Islet precursor cell (in vitro differentiated cells): ENCODE measurements at regions not wholly inside any gene's neighbourhood (a gene's known extent, or its start where the extent isn't known, plus 50 kb on each side); places are given as distances from the start of the nearest gene placed in this dataset.
"Not testable (repeated sequence)": the region's sequence is repeated elsewhere in the genome, so short reads cannot be mapped to it uniquely, and the experiment has no call there.

Experiments used
- DNase-seq: peaks from one replicate; pipeline ENCODE4 v3.0.0-alpha.2; 2018

DNA sequence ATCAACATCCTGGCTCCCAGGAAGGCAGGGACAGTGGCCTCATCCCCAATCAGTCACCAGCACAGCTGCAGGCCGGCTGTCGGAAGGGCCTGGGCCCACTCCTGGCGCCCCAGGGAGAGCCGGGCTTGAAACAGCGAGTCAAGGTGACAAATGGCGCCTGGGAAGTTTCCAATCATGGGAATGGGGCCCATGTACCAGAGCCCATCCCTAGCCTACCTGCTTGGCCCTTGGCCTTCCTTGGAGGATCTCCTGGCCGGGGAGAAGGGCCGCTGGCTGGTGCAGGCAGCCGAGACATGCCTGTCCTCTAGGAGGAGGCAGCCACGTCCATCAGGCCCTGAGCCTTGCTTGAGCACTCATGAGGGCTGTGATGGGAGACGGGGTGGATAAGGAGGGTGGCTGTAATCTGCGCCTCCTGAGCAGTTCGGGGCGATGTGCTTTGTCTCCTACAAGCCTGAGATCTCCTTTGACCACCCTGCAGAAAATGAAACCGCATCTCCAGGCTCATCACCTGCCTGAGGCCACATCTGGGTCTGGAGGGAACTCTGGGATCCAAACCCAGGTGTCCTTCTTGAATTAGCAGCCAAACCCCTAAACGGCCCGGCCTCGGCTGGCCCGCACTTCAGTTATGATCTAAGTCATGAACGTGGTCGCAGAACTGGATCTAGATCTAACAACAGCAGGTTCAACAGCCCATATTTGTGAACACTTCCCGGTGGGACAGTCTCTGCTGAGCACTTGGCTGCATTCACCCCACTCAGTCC lies 862.0 kb downstream of the TBC1D22A start:
- DNase-seq = no peak

GRCh38 chr22:47623763-47624148 lies 861.3 kb downstream of the TBC1D22A start:
- DNase-seq = no peak

DNA sequence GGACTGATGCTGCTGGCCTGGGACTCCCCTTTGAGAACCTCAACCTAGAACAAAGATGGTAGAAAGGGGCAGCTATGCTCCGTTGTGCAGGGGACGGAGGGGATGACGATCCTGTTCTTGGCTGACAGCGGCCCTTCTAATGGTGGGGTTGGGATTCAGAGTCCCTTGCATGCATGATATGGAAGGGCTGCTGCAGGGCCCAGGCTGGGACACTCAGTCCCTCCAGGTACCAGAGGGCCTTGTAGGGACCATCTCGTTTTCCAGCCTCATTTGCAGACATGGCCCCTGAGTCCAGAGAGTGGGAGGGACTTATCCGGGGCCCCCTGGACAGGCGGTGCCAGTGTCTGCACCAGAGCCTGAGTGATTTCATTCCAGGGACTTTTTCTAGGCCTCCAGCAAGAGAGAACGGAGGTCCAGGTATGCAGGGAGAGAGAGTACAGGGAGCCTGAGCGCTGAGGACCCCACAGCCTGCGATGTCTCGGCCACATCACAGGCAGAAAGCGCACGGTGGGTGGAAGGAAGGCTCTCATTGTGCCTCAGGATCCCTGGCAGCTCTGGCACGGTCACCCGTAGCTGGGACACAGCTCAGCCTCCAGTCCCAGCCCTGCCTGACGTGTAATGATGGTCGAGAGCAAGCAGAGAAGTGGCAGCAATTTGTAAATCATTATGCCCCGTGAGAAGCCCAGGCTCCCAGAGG lies 860.8 kb downstream of the TBC1D22A start:
- no peak for DNase-seq

DNA sequence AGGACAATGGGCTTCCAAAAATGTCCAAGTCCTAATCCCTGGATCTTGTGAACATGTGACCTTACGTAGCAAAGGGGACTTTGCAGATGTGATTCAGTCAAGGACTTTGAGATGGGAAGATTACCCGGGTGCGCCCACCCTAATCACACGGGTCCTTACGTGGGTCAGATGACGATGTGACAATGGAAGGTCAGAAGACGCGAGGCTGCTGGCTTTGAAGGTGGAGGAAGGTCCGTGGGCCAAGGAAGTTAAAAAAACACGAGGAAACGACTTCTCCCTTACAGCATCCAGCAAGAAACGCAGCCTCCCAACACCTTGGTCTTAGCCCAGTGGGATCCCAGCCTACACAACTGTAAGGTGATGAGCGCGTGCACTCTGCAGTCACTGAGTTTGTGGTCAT lies 860.1 kb downstream of the TBC1D22A start:
- DNase-seq = no peak

DNA sequence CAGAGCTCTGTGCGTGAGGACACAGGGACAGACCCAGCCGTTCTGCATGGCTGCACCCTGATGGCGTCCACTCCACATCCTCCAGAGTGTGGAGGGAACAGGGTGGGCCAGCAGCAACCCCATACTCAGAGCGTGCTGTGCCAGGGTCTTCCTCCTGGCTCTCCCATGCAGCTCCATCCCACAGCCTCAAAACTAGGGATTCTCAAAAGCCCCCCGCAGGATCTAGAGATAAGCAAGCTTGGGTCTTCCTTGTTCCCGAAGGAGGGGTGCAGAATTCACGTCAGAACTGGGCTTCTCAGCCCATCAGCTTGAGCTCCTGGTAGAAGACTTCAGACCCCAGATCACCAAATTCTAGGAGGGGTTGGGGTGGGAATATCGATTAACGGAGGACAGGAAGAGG lies 858.8 kb downstream of the TBC1D22A start:
- no peak for DNase-seq

DNA sequence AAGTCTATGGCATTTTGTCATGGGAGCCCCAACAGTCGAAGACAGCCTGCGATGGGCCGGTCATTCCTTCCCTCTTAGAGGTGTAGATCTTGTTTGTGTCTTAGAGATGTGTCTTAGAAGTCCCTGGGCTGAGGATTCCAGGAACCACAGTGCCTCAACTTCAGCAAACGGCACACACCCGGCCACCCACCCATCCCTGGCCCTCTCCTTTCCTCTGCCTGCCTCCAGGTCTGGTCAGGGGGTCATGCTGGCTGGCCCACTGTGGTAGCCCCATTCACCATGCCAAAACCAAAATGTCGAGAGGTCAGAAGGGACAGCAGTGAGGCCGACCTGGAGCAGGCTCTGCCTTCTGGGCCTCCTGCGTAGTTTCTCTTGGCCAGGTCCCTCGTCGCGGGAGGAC lies 857.9 kb downstream of the TBC1D22A start:
- DNase-seq = no peak

GRCh38 chr22:47619631-47620030 lies 857.2 kb downstream of the TBC1D22A start:
- DNase-seq = no peak

DNA sequence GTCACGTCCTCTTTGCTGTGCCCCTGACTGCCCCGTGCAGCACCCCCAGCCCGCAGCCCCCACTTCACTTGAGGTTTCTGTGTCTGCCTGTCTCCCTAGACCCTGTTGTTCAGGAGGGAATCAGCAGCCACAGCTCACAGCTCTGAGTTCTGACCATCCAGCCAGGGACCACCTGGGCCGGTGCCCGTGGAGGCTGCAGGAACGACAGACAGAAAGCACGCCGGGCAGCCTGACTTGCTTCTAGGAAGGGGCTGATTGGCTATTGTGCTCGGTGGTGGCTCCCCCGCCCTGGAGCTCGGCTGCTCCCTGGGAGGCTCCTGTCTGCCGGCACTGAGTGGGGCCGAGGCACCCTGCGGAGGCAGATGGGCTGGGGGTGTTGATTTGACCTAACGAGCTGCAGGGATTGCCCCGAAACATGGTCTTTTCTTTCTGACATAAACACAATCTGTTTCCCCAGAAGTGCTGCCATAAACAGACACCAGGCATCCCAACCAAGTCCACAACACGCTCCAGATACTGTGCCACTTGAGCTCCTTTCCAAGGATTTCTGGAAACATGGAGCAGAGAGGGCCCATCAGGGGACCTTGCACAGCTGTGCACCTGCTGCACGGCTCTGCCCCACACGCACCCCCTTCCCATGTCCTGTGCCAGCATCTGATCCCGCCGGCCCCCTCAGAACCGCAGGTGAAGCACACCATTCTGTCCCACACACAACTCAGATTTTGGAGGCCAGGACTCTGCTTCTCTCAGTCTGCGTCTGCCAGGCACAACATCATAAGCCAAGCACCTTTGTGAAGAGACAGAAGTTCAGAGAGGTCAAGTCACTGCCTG lies 855.9 kb downstream of the TBC1D22A start:
- peak; percentile 48 for DNase-seq

DNA sequence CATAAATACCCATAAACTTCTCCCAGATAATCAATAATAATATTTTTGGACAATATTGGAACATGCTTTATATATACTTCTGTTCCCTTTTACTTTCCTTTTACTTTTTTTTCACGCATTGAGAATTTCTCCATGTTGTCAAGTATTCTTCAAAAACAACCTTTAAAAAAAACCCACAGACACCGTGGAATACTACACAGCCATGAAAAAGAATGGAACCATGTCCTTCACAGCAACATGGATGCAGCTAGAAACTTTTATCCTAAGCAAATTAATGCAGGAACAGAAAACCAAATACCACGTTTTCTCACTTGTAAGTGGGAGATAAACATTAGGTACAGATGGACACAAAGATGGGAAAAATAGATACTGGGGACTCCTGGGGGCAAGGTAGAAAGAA lies 854.7 kb downstream of the TBC1D22A start:
- DNase-seq = no peak

- DNase-seq = peak; percentile 41
Measured at GRCh38 chr22:47616396-47617020, 854.1 kb downstream of the TBC1D22A start.

- peak; percentile 43 for DNase-seq
Measured at GRCh38 chr22:47615051-47615450, 852.6 kb downstream of the TBC1D22A start.

- no peak for DNase-seq
Measured at GRCh38 chr22:47613606-47614350, 851.3 kb downstream of the TBC1D22A start.

- DNase-seq = not testable (repeated sequence)
Measured at GRCh38 chr22:47613181-47613580, 850.7 kb downstream of the TBC1D22A start.

- DNase-seq = no peak
Measured at GRCh38 chr22:47612311-47612910, 850.0 kb downstream of the TBC1D22A start.

DNA sequence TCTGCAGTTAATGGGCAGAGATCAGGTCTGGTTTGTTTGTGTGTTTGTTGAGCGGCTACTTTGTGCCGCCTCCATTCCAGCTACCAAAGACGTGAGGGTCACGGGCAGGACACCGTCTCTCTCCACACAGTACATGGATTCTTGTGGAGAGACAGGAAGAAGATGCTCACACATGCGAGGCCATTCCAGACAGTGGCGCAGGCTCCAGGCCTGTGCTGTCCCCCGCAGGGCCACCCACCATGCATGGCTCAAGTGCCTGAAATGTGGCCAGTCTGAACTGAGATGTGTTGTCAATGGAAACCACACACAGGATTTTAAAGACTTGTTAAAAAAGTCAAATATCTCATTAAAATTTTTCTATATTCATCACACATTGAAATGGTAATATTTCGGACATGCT lies 848.3 kb downstream of the TBC1D22A start:
- DNase-seq = no peak

GRCh38 chr22:47610281-47610680 lies 847.8 kb downstream of the TBC1D22A start:
- DNase-seq = no peak

DNA sequence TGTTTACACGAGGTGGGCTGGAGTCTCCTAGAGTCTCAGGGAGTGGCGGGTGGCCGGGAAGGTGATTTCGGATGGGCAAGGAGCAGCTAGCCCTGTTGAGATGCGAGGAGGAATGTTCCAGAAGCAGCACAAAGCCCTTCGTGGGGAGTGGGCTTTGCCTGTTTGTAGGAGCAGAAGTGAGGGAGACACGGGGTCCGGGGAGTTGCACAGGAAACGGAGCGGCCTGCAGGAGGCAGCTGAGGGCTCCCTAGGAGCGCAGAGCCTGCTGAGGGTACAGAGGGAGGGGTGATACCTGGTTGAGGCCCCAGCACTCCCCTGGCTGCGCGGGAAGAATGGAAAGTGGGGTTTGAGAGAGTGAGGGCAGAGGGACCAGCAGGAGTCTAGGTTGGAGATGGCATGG lies 847.2 kb downstream of the TBC1D22A start:
- DNase-seq = no peak

GRCh38 chr22:47608421-47608820 lies 846.0 kb downstream of the TBC1D22A start:
- DNase-seq = peak; percentile 21

GRCh38 chr22:47607486-47607885 lies 845.0 kb downstream of the TBC1D22A start:
- DNase-seq = peak; percentile 22

- DNase-seq = peak; percentile 40
Measured at GRCh38 chr22:47606426-47606825, 844.0 kb downstream of the TBC1D22A start.

- DNase-seq = peak; percentile 24
Measured at GRCh38 chr22:47605886-47606285, 843.4 kb downstream of the TBC1D22A start.

DNA sequence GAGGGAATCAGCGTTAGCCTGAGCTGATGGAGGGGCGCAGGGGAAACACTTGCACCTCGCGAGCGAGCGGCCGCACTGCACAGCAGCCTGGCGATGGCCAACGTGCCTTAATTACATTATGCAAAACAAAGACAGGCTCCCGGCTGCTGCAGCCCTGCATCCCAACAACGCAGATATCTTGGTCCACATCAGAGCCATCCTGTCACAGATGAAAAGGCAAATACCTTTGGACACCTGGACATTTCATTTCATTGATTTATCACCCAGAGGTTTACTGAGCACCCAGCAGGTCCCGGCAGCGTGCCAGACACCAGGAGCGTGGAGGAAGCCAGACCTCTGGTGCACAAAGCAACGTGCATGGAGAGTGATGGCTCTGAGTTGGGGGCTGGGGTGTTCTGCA lies 843.0 kb downstream of the TBC1D22A start:
- DNase-seq = peak; percentile 24
